Suprapubic skin (tissue), 4 donors: ENCODE measurements at regions not wholly inside any gene's neighbourhood (a gene's known extent, or its start where the extent isn't known, plus 50 kb on each side); places are given as distances from the start of the nearest gene placed in this dataset.

Experiments
- POLR2A ChIP-seq, 2 donors: fragments of 450-650 bp; IDR thresholded peaks; one replicate each; pipeline ENCODE4 v1.6.1; 2017; ENCODE audit warnings: antibody characterized with exemption in 2 of 2, mild to moderate bottlenecking in 2 of 2, moderate library complexity in 2 of 2
- POLR2AphosphoS5 ChIP-seq, 3 donors: sonication (generic); formaldehyde crosslinking; IDR thresholded peaks; one replicate each; pipeline ENCODE4 v1.6.1; 2017; ENCODE audit warnings: antibody characterized with exemption in 3 of 3

DNA sequence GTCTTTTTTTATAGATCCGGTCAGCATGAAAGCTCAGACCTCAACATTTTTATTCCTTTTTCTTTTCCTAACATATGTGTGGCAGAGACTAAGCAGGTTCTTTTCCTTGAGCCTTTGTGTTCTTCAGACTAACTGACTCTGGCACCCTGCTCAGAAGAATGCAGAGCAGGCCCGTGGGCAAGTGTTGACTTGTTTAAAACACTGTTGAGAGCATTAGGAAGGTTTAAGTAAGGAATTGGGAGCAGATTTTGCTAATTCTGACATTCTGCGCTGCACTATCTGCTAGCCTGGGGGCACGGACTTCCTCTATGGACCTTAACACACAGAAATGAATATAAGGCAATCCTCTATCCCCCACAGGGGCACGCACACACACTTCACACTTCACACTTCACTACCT lies 182.5 kb upstream of the PIK3R1 start:
- TF ChIP-seq POLR2AphosphoS5 (IDR thresholded peaks at IDR 0.05) (no peak), POLR2A (IDR thresholded peaks at IDR 0.05) (no peak)
